GM12801 (cell line): ENCODE measurements at regions not wholly inside any gene's neighbourhood (a gene's known extent, or its start where the extent isn't known, plus 50 kb on each side); places are given as distances from the start of the nearest gene placed in this dataset.

Experiments
- CTCF ChIP-seq: IDR thresholded peaks from one replicate; pipeline ENCODE4 v1.5.1; 2011; ENCODE audit warnings: control low read depth; ENCODE audit not compliant: insufficient read length; ENCODE audit errors: extremely low read depth

DNA sequence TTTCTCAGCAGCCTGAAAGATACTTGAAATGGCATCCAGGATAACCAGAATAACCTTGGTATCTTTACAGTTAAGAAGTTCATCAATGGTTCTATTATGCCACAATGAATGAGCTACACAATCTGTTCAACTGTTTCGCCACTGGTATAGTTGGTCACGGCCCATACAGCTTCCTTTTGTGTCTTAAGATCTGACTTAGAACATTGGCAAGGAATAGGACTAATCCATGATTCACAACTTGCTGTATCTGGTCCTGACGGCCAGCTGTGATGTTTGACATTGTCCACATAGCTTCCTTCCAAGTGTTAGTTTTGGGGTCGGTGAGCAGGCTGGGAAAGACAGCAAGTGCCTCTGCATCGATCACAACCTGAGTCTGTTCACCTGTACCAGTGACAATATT, 113.3 kb upstream of the RAD23B start:
- no peak for TF ChIP-seq CTCF

- TF ChIP-seq CTCF: no peak
Observed at GRCh38 chr9:107170801-107171200, 112.3 kb upstream of the RAD23B start.

- peak; percentile 85 for TF ChIP-seq CTCF
Observed at GRCh38 chr9:107172160-107172978, 110.7 kb upstream of the RAD23B start.

- TF ChIP-seq CTCF: no peak
Observed at GRCh38 chr9:107172979-107173347, 110.1 kb upstream of the RAD23B start.

- no peak for TF ChIP-seq CTCF
Observed at GRCh38 chr9:107173422-107174180, 109.5 kb upstream of the RAD23B start.

DNA sequence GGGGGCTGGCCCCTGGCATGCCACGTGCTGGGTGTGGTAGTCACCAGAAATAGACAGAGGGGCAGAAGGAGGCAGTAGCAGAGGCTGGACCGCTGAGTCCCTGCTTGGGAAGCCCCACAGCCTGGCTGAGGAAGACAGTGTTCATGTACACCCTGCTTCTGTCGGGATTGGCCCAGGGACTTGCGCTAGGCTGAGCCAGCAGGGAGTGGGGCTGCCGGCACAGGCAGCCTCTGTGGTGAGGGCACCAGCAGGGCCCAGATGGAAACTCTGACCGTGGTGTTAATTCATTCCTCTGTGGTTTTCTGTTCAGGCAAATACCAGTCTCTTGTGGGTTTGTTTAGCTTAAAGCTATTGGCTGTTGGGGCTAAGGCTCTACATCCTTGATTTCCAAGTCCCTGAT, 108.6 kb upstream of the RAD23B start:
- TF ChIP-seq CTCF: no peak

- no peak for TF ChIP-seq CTCF
Observed at GRCh38 chr9:107175041-107175440, 108.0 kb upstream of the RAD23B start.
